ENCODE measurements at regions not wholly inside any gene's neighbourhood (a gene's known extent, or its start where the extent isn't known, plus 50 kb on each side); places are given as distances from the start of the nearest gene placed in this dataset.

DNA sequence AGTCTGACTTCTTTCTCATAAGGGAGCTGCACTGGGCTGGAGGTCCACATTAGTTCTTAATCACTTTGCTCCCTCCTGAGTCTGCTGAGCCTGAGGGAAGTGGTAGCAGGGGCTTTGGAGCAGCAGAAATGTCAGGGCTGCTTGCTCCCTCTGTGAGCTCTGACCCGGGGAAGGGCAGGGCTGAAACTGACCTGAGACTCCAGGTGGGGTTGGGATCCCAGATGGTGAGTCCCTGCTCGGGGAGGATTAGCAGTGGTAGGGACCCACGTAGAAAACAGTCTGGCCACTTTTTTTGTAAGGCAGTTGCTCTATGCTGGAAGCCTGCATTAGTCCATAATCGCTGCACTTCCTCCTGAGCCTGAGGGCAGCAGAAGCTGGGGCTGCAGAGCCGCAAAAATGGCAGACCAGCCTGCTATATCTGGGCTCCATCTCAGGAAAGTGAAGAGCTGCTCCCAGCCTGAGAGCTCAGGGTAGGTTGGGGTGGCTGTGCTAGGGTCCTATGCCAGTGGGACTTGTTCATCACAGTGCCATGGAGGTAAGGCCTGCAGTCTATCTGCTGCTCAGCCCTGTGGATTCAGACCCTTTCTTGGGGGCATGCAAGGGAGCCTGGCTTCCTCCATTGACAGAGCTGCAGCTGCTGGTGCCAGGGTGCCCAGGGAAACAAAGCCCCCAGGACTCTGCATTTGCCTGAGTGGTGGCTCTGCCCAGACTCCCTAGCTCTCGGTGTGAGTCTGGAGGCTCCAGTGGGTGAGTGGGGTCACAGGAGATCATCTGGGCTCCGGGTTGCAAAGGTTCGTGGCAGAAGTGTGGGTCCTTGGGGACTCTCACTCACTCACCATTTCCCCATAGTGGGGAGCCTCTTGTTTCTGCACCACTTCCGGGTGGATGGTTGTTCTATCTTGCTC is 854.3 kb downstream of the LUZP2 start:
- Histone ChIP-seq H3K27ac (replicated peaks) (no peak overlapping the region), H3K4me3 (replicated peaks; ENCODE audit: insufficient read depth, low read length) (no peak overlapping the region), H3K27me3 (ENCODE audit: insufficient read depth, poor library complexity, severe bottlenecking) (no peaks in the 10 kb centered on the region)
- TF ChIP-seq, protein P1, sequence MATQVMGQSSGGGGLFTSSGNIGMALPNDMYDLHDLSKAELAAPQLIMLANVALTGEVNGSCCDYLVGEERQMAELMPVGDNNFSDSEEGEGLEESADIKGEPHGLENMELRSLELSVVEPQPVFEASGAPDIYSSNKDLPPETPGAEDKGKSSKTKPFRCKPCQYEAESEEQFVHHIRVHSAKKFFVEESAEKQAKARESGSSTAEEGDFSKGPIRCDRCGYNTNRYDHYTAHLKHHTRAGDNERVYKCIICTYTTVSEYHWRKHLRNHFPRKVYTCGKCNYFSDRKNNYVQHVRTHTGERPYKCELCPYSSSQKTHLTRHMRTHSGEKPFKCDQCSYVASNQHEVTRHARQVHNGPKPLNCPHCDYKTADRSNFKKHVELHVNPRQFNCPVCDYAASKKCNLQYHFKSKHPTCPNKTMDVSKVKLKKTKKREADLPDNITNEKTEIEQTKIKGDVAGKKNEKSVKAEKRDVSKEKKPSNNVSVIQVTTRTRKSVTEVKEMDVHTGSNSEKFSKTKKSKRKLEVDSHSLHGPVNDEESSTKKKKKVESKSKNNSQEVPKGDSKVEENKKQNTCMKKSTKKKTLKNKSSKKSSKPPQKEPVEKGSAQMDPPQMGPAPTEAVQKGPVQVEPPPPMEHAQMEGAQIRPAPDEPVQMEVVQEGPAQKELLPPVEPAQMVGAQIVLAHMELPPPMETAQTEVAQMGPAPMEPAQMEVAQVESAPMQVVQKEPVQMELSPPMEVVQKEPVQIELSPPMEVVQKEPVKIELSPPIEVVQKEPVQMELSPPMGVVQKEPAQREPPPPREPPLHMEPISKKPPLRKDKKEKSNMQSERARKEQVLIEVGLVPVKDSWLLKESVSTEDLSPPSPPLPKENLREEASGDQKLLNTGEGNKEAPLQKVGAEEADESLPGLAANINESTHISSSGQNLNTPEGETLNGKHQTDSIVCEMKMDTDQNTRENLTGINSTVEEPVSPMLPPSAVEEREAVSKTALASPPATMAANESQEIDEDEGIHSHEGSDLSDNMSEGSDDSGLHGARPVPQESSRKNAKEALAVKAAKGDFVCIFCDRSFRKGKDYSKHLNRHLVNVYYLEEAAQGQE (IDR thresholded peaks at IDR 0.05; ENCODE audit: insufficient replicate concordance, low read depth), result no peak
- TF ChIP-seq, protein P2, sequence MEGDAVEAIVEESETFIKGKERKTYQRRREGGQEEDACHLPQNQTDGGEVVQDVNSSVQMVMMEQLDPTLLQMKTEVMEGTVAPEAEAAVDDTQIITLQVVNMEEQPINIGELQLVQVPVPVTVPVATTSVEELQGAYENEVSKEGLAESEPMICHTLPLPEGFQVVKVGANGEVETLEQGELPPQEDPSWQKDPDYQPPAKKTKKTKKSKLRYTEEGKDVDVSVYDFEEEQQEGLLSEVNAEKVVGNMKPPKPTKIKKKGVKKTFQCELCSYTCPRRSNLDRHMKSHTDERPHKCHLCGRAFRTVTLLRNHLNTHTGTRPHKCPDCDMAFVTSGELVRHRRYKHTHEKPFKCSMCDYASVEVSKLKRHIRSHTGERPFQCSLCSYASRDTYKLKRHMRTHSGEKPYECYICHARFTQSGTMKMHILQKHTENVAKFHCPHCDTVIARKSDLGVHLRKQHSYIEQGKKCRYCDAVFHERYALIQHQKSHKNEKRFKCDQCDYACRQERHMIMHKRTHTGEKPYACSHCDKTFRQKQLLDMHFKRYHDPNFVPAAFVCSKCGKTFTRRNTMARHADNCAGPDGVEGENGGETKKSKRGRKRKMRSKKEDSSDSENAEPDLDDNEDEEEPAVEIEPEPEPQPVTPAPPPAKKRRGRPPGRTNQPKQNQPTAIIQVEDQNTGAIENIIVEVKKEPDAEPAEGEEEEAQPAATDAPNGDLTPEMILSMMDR (IDR thresholded peaks at IDR 0.05; ENCODE audit: insufficient read depth, low read length), result no peak
- TF ChIP-seq SPI1 (IDR thresholded peaks at IDR 0.05; ENCODE audit: borderline replicate concordance, low read depth) (no peak), POLR2AphosphoS5 (IDR thresholded peaks at IDR 0.05; ENCODE audit: low read depth) (no peak), GABPA (IDR thresholded peaks at IDR 0.05; ENCODE audit: low read depth) (no peak)
- DNase-seq (ENCODE audit: low read depth in 1 of 2, low spot score in 1 of 2), result no peak

DNA sequence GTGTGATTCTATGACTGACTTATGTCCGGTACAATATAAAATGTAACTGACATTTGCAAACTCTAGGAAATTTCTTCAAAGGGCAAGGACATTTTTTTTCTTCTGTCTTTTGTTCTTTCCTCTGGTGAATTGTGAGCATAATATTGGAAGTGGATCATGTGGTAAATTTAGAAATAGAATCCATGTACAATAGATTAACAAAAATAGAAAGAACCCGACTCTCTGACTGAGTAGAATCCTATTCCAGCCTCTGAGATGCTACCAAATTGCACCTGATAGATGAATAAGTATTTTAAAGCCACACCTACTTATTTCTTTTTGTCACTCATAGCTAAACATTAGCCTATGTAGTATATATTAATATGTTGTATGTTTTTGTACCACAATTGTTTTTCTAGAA is 860.3 kb downstream of the LUZP2 start:
- no peak for DNase-seq (ENCODE audit: low read depth in 1 of 2, low spot score in 1 of 2)
- no peak overlapping the region for H3K27ac ChIP-seq (replicated peaks)
- H3K27me3 ChIP-seq (ENCODE audit: insufficient read depth, poor library complexity, severe bottlenecking), result no peaks in the 10 kb centered on the region
- no peak for TF ChIP-seq POLR2AphosphoS5 (IDR thresholded peaks at IDR 0.05; ENCODE audit: low read depth)
- no peak overlapping the region for H3K4me3 ChIP-seq (replicated peaks; ENCODE audit: insufficient read depth, low read length)

DNA sequence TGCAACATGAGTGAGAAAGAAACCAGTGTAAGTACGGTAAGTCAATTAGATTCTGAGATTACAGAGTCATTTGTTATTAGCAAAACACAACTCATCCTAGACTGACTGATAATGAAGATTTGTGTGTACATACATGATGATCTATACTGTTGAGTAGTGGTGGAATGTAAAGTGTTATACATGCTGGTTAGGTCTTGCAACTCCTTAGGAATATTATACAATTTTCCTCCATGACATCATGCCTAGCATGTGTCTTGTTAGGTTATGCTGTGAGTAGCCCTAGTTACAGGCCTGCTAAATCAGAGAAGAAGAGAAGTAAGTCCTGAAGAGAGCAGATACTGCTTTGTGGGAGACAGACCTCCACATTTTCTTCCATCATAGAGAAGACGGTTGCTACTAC is 880.6 kb downstream of the LUZP2 start:
- no peak for DNase-seq (ENCODE audit: low read depth in 1 of 2, low spot score in 1 of 2)
- Histone ChIP-seq H3K27ac (replicated peaks) (no peak overlapping the region), H3K27me3 (ENCODE audit: insufficient read depth, poor library complexity, severe bottlenecking) (no peaks in the 10 kb centered on the region), H3K4me3 (replicated peaks; ENCODE audit: insufficient read depth, low read length) (no peak overlapping the region)
- TF ChIP-seq GABPA (IDR thresholded peaks at IDR 0.05; ENCODE audit: low read depth) (no peak), SPI1 (IDR thresholded peaks at IDR 0.05; ENCODE audit: borderline replicate concordance, low read depth) (no peak), POLR2AphosphoS5 (IDR thresholded peaks at IDR 0.05; ENCODE audit: low read depth) (no peak)
- TF ChIP-seq, protein P1 (IDR thresholded peaks at IDR 0.05; ENCODE audit: insufficient replicate concordance, low read depth), result no peak
- TF ChIP-seq, protein P2 (IDR thresholded peaks at IDR 0.05; ENCODE audit: insufficient read depth, low read length), result no peak

DNA sequence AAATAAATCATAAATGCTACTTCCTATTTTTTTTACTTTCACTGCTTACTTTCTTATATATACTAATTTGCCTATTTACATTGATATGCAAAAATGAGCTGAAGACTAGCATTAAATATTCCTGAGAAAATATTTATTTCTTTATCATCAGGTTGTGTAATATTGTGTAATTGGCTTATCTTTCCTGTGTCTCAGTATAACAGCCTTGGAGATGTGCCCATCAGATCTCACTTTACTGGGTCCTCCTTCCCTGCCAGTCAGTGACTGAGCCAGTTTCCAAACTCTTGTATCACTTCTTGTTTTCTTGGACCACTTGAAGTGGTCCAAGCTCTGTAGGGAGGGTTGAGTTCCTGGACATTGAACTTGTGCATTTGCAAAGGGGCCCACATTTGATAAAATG is 900.0 kb downstream of the LUZP2 start:
- TF ChIP-seq POLR2AphosphoS5 (IDR thresholded peaks at IDR 0.05; ENCODE audit: low read depth) (no peak), GABPA (IDR thresholded peaks at IDR 0.05; ENCODE audit: low read depth) (no peak), SPI1 (IDR thresholded peaks at IDR 0.05; ENCODE audit: borderline replicate concordance, low read depth) (no peak)
- TF ChIP-seq, protein P2 (IDR thresholded peaks at IDR 0.05; ENCODE audit: insufficient read depth, low read length), result no peak
- TF ChIP-seq, protein P1 (IDR thresholded peaks at IDR 0.05; ENCODE audit: insufficient replicate concordance, low read depth), result no peak
- no peaks in the 10 kb centered on the region for H3K27me3 ChIP-seq (ENCODE audit: insufficient read depth, poor library complexity, severe bottlenecking)
- DNase-seq (ENCODE audit: low read depth in 1 of 2, low spot score in 1 of 2), result no peak
- H3K4me3 ChIP-seq (replicated peaks; ENCODE audit: insufficient read depth, low read length), result no peak overlapping the region
- H3K27ac ChIP-seq (replicated peaks), result no peak overlapping the region
